H9 (cell line): ENCODE measurements at regions not wholly inside any gene's neighbourhood (a gene's known extent, or its start where the extent isn't known, plus 50 kb on each side); places are given as distances from the start of the nearest gene placed in this dataset.

Experiments used
- DNase-seq: peaks from one replicate; pipeline ENCODE4 v3.0.0-alpha.2; 2017
- H2AFZ ChIP-seq: one replicate; pipeline ENCODE4 v1.6.1; 2013; ENCODE audit warnings: mild to moderate bottlenecking, low read length, control low read depth, moderate library complexity
- H2AK5ac ChIP-seq: 2 replicates; pipeline ENCODE4 v1.6.1; 2013; ENCODE audit warnings: low read length, control low read depth, mixed read lengths; ENCODE audit not compliant: insufficient read length
- H2BK120ac ChIP-seq: one replicate; pipeline ENCODE4 v1.6.1; 2013; ENCODE audit warnings: low read depth, mild to moderate bottlenecking, low read length, control low read depth, inconsistent platforms; ENCODE audit not compliant: poor library complexity, severe bottlenecking
- H2BK12ac ChIP-seq: 2 replicates; pipeline ENCODE4 v1.6.1; 2013; ENCODE audit warnings: low read length, control low read depth, mixed read lengths, low read depth; ENCODE audit not compliant: insufficient read length
- H2BK15ac ChIP-seq: 2 replicates; pipeline ENCODE4 v1.6.1; 2013; ENCODE audit warnings: low read depth, low read length, control low read depth
- H2BK20ac ChIP-seq: one replicate; pipeline ENCODE4 v1.6.1; 2013; ENCODE audit warnings: low read depth, mild to moderate bottlenecking, low read length, control low read depth, inconsistent platforms; ENCODE audit not compliant: poor library complexity, severe bottlenecking
- H2BK5ac ChIP-seq: 2 replicates; pipeline ENCODE4 v1.6.1; 2013; ENCODE audit warnings: low read length, control low read depth, mixed read lengths; ENCODE audit not compliant: insufficient read length
- H3K14ac ChIP-seq: 2 replicates; pipeline ENCODE4 v1.6.1; 2013; ENCODE audit warnings: low read length, control low read depth; ENCODE audit not compliant: insufficient read depth
- H3K18ac ChIP-seq: 2 replicates; pipeline ENCODE4 v1.6.1; 2013; ENCODE audit warnings: low read depth, mild to moderate bottlenecking, mixed read lengths, low read length, control low read depth; ENCODE audit not compliant: insufficient read length
- H3K23ac ChIP-seq: 2 replicates; pipeline ENCODE4 v1.6.1; 2013; ENCODE audit warnings: low read length, control low read depth, mixed read lengths, low read depth; ENCODE audit not compliant: insufficient read length
- H3K23me2 ChIP-seq: 2 replicates; pipeline ENCODE4 v1.6.1; 2013; ENCODE audit warnings: low read depth, mild to moderate bottlenecking, mixed read lengths, low read length, control low read depth; ENCODE audit not compliant: insufficient read length, poor library complexity, severe bottlenecking
- H3K27ac ChIP-seq: 2 replicates; pipeline ENCODE4 v1.5.1; 2013; ENCODE audit warnings: low read length, control low read depth, mixed read lengths, low read depth; ENCODE audit not compliant: insufficient read length
- H3K27me3 ChIP-seq: 2 replicates; pipeline ENCODE4 v1.6.1; 2013; ENCODE audit warnings: low read length, control low read depth, inconsistent platforms; ENCODE audit not compliant: insufficient read depth
- H3K4ac ChIP-seq: 2 replicates; pipeline ENCODE4 v1.6.1; 2013; ENCODE audit warnings: low read depth, mild to moderate bottlenecking, control low read depth, inconsistent platforms, low read length, moderate library complexity
- H3K4me1 ChIP-seq: 2 replicates; pipeline ENCODE4 v1.6.1; 2013; ENCODE audit warnings: low read length, control low read depth, inconsistent platforms; ENCODE audit not compliant: insufficient read depth
- H3K4me2 ChIP-seq: 2 replicates; pipeline ENCODE4 v1.6.1; 2013; ENCODE audit warnings: low read length, control low read depth, mixed read lengths; ENCODE audit not compliant: insufficient read length, insufficient read depth
- H3K56ac ChIP-seq: 2 replicates; pipeline ENCODE4 v1.6.1; 2013; ENCODE audit warnings: low read depth, mild to moderate bottlenecking, mixed read lengths, low read length, control low read depth; ENCODE audit not compliant: insufficient read length
- H3K79me1 ChIP-seq: 2 replicates; pipeline ENCODE4 v1.6.1; 2013; ENCODE audit warnings: low read depth, mild to moderate bottlenecking, moderate library complexity, low read length, control low read depth, inconsistent platforms; ENCODE audit not compliant: insufficient read depth, poor library complexity, severe bottlenecking
- H3K79me2 ChIP-seq: 2 replicates; pipeline ENCODE4 v1.6.1; 2013; ENCODE audit warnings: low read length, control low read depth, inconsistent platforms; ENCODE audit not compliant: insufficient read depth
- H3K9ac ChIP-seq: 2 replicates; pipeline ENCODE4 v1.6.1; 2013; ENCODE audit warnings: low read length, control low read depth, mixed read lengths; ENCODE audit not compliant: insufficient read length; ENCODE audit errors: extremely low read depth
- H3K9me3 ChIP-seq: one replicate; pipeline ENCODE4 v1.6.1; 2013; ENCODE audit warnings: low read depth, low read length, inconsistent platforms; ENCODE audit not compliant: control insufficient read depth
- H3T11ph ChIP-seq: one replicate; pipeline ENCODE4 v1.6.1; 2013; ENCODE audit warnings: mild to moderate bottlenecking, low read length, control low read depth, inconsistent platforms
- H4K20me1 ChIP-seq: one replicate; pipeline ENCODE4 v1.6.1; 2013; ENCODE audit not compliant: control insufficient read depth, insufficient read length, insufficient read depth
- H4K5ac ChIP-seq: 2 replicates; pipeline ENCODE4 v1.6.1; 2013; ENCODE audit warnings: low read depth, mild to moderate bottlenecking, mixed read lengths, low read length, control low read depth; ENCODE audit not compliant: insufficient read length
- H4K8ac ChIP-seq: replicated peaks from 2 replicates; pipeline ENCODE4 v1.6.1; 2013; ENCODE audit warnings: low read length, control low read depth, mixed read lengths, low read depth; ENCODE audit not compliant: insufficient read length
- H4K91ac ChIP-seq: 2 replicates; pipeline ENCODE4 v1.6.1; 2013; ENCODE audit warnings: low read depth, mild to moderate bottlenecking, moderate library complexity, mixed read lengths, low read length, control low read depth; ENCODE audit not compliant: insufficient read length
- H3K27ac Mint-ChIP-seq, 3 experiments: 2 replicates in 2 of 3; 3 replicates in 1 of 3; pipeline ENCODE4 v1.8.0; 2020 to 2021; ENCODE audit warnings: mixed read lengths in 3 of 3, mild to moderate bottlenecking in 1 of 3, moderate library complexity in 1 of 3
- H3K27me3 Mint-ChIP-seq: 2 replicates; pipeline ENCODE4 v1.8.0; 2021; ENCODE audit warnings: low read depth, mild to moderate bottlenecking, moderate library complexity, mixed read lengths
- H3K36me3 Mint-ChIP-seq, 3 experiments: 2 replicates in 2 of 3; 3 replicates in 1 of 3; pipeline ENCODE4 v1.8.0; 2020 to 2021; ENCODE audit warnings: low read depth in 3 of 3, mixed read lengths in 3 of 3; ENCODE audit not compliant: insufficient read depth in 1 of 3
- H3K4me1 Mint-ChIP-seq, 2 experiments: 2 replicates each; pipeline ENCODE4 v1.8.0; 2020; ENCODE audit warnings: mixed read lengths in 2 of 2
- H3K4me3 Mint-ChIP-seq, 2 experiments: 2 replicates in 1 of 2; 3 replicates in 1 of 2; pipeline ENCODE4 v1.8.0; 2020 to 2021; ENCODE audit warnings: mild to moderate bottlenecking in 2 of 2, mixed read lengths in 2 of 2, moderate library complexity in 1 of 2
- H3K9me3 Mint-ChIP-seq, 2 experiments: 2 replicates in 1 of 2; 3 replicates in 1 of 2; pipeline ENCODE4 v1.8.0; 2020; ENCODE audit warnings: mild to moderate bottlenecking in 2 of 2, mixed read lengths in 2 of 2, moderate library complexity in 1 of 2
- TF ChIP-seq, protein P1 (sequence below): fragments of 200-600 bp; sonication (generic); conservative IDR thresholded peaks from 3 replicates; pipeline ENCODE4 v1.8.0; 2021; ENCODE audit warnings: antibody characterized with exemption, mild to moderate bottlenecking

DNA sequence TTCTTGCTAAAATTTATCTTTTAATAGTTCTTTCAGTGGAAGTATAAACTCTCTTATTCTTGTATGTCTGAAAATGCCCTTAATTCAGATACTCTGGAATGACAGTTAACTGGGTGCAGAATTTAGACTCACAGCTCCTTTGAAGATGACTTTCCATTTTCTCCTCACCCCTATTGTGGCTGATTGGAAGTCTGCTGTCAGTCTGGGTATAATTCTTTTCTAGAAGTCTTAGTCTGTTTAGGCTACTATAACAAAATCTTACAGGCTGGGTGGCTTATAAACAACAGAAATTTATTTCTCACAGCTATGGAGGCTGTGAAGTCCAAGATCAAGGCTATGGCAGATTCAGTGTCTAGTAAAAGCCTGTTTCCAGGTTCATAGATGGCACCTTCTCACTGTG, 145.2 kb upstream of the GDF10 start:
- H2BK12ac ChIP-seq = no peak overlapping the region
- H2BK15ac ChIP-seq = no peak overlapping the region
- no peak overlapping the region for H3K18ac ChIP-seq
- H2BK20ac ChIP-seq = no peak overlapping the region
- no peaks in the 10 kb centered on the region for H3K27me3 ChIP-seq
- no peak overlapping the region for H3K4ac ChIP-seq
- H3K79me2 ChIP-seq = no peaks in the 10 kb centered on the region
- H3K27ac Mint-ChIP-seq = no peak overlapping the region
- peaks cover 0 to 11% (median 0%) of the 10 kb centered on the region in 3 experiments; a peak in 3 of 7 replicates for H3K36me3 Mint-ChIP-seq
- H4K20me1 ChIP-seq = no peaks in the 10 kb centered on the region
- no peak overlapping the region for H4K91ac ChIP-seq
- no peaks in the 10 kb centered on the region for H3K79me1 ChIP-seq
- no peak overlapping the region for H3K23ac ChIP-seq
- no peak overlapping the region for H3K4me2 ChIP-seq
- H3K14ac ChIP-seq = no peak overlapping the region
- no peak overlapping the region for H3K27ac ChIP-seq
- H4K5ac ChIP-seq = no peak overlapping the region
- no peak overlapping the region for H4K8ac ChIP-seq
- no peak overlapping the region for H2BK120ac ChIP-seq
- peaks cover 31 to 32% of the 10 kb centered on the region in 2 experiments for H3K9me3 Mint-ChIP-seq
- H3K9ac ChIP-seq = no peak overlapping the region
- H3K4me1 ChIP-seq = no peaks in the 10 kb centered on the region
- H3K23me2 ChIP-seq = no peaks in the 10 kb centered on the region
- no peaks in the 10 kb centered on the region for H3K9me3 ChIP-seq
- H2BK5ac ChIP-seq = no peak overlapping the region
- no peak overlapping the region for H2AK5ac ChIP-seq
- no peak overlapping the region for H2AFZ ChIP-seq
- H3K4me1 Mint-ChIP-seq = peaks cover 4 to 5% of the 10 kb centered on the region in 2 experiments
- DNase-seq = no peak
- H3T11ph ChIP-seq = no peak overlapping the region
- 0 out of 2 replicates have a peak, but pooled peaks cover 7% of the 10 kb centered on the region for H3K27me3 Mint-ChIP-seq
- no peak overlapping the region for H3K4me3 Mint-ChIP-seq
- H3K56ac ChIP-seq = no peak overlapping the region
- TF ChIP-seq, protein P1, sequence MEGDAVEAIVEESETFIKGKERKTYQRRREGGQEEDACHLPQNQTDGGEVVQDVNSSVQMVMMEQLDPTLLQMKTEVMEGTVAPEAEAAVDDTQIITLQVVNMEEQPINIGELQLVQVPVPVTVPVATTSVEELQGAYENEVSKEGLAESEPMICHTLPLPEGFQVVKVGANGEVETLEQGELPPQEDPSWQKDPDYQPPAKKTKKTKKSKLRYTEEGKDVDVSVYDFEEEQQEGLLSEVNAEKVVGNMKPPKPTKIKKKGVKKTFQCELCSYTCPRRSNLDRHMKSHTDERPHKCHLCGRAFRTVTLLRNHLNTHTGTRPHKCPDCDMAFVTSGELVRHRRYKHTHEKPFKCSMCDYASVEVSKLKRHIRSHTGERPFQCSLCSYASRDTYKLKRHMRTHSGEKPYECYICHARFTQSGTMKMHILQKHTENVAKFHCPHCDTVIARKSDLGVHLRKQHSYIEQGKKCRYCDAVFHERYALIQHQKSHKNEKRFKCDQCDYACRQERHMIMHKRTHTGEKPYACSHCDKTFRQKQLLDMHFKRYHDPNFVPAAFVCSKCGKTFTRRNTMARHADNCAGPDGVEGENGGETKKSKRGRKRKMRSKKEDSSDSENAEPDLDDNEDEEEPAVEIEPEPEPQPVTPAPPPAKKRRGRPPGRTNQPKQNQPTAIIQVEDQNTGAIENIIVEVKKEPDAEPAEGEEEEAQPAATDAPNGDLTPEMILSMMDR = no peak
